CD4-positive, alpha-beta memory T cell (primary cell): ENCODE measurements at regions not wholly inside any gene's neighbourhood (a gene's known extent, or its start where the extent isn't known, plus 50 kb on each side); places are given as distances from the start of the nearest gene placed in this dataset.

ENCODE experiments used
- CTCF ChIA-PET: fragments of 350-600 bp; sonication (Branson Sonifier 250); formaldehyde crosslinking; loops from one replicate; lab custom pipeline; 2021; ENCODE audit warnings: inconsistent platforms; ENCODE audit not compliant: partially characterized antibody; lab: Charles Lee
- POLR2A ChIA-PET: fragments of 350-600 bp; sonication (Branson Sonifier 250); formaldehyde crosslinking; loops from one replicate; lab custom pipeline; 2021; ENCODE audit not compliant: partially characterized antibody; lab: Charles Lee
- DNase-seq, 5 donors: peaks; one replicate each; pipeline versions ENCODE4 v3.0.0 to v3.0.0-alpha.2; 2020 to 2022; ENCODE audit warnings: mixed read lengths in 1 of 5
- H3K27ac ChIP-seq: one replicate; pipeline ENCODE4 v1.7.0; 2013; ENCODE audit warnings: low read depth, low read length
- H3K27me3 ChIP-seq: 2 replicates; pipeline ENCODE4 v1.7.0; 2013; ENCODE audit warnings: mild to moderate bottlenecking, low read length, moderate library complexity; ENCODE audit not compliant: insufficient read depth
- H3K36me3 ChIP-seq: 2 replicates; pipeline ENCODE4 v1.7.0; 2013; ENCODE audit warnings: mild to moderate bottlenecking, low read length, moderate library complexity; ENCODE audit not compliant: insufficient read depth
- H3K4me1 ChIP-seq: 2 replicates; pipeline ENCODE4 v1.7.0; 2013; ENCODE audit warnings: mild to moderate bottlenecking, low read length, moderate library complexity; ENCODE audit not compliant: insufficient read depth
- H3K4me3 ChIP-seq, 2 donors: one replicate each; pipeline ENCODE4 v1.7.0; 2013; ENCODE audit warnings: low read length in 2 of 2, mild to moderate bottlenecking in 1 of 2
- H3K9me3 ChIP-seq, 2 donors: one replicate each; pipeline ENCODE4 v1.7.0; 2013; ENCODE audit warnings: low read length in 2 of 2, control low read depth in 1 of 2; ENCODE audit not compliant: control insufficient read depth in 1 of 2
- H3K27ac Mint-ChIP-seq, 7 donors: one replicate each; pipeline ENCODE4 v1.8.0; 2020 to 2021; ENCODE audit warnings: mixed read lengths in 7 of 7, mild to moderate bottlenecking in 6 of 7, inconsistent platforms in 3 of 7, moderate library complexity in 3 of 7
- H3K27me3 Mint-ChIP-seq, 2 donors: one replicate each; pipeline ENCODE4 v1.8.0; 2020 to 2021; ENCODE audit warnings: mixed read lengths in 2 of 2
- H3K36me3 Mint-ChIP-seq, 2 donors: one replicate each; pipeline ENCODE4 v1.8.0; 2020 to 2021; ENCODE audit warnings: mixed read lengths in 2 of 2, inconsistent platforms in 1 of 2, mild to moderate bottlenecking in 1 of 2
- H3K4me1 Mint-ChIP-seq, 4 donors: one replicate each; pipeline ENCODE4 v1.8.0; 2020 to 2021; ENCODE audit warnings: mixed read lengths in 4 of 4, mild to moderate bottlenecking in 1 of 4
- H3K4me3 Mint-ChIP-seq, 8 donors: one replicate each; pipeline ENCODE4 v1.8.0; 2020 to 2021; ENCODE audit warnings: mixed read lengths in 8 of 8, mild to moderate bottlenecking in 7 of 8, moderate library complexity in 6 of 8, inconsistent platforms in 3 of 8
- H3K9me3 Mint-ChIP-seq, 8 donors: one replicate each; pipeline ENCODE4 v1.8.0; 2020 to 2021; ENCODE audit warnings: mixed read lengths in 8 of 8, mild to moderate bottlenecking in 5 of 8, inconsistent platforms in 3 of 8, moderate library complexity in 1 of 8
- intact Hi-C: fragments of 100-400 bp; cut with micrococcal nuclease; formaldehyde crosslinking; loops from one replicate; pipeline ENCODE4 v1.15.1; 2023

DNA sequence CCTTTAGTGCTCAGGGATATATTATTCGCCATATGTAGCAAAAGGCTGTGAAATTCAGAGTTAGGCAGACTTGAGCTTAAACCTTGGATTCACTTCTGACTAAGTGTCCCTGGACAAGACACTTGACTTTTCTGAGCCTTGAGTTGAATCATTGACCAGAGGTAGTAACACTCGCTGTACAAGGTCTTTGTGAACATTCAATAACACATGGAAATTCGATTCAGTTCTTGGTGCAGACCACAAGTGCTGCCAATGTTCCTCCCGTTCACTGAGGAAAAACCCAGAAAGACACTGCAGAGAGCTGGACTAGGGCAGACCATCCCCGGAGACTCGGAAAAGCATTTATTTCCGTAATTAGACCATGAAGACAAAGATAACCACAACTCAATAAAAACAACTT is 901.4 kb downstream of the AACS start:
- Histone ChIP-seq H3K27ac (no peak overlapping the region), H3K4me1 (no peaks in the 10 kb centered on the region), H3K9me3 (no peaks in the 10 kb centered on the region), H3K36me3 (no peaks in the 10 kb centered on the region), H3K4me3 (no peak overlapping the region), H3K27me3 (no peaks in the 10 kb centered on the region)
- intact Hi-C loops, result no loop called here
- Mint-ChIP-seq H3K4me1 (no peaks in the 10 kb centered on the region), H3K27ac (no peak overlapping the region), H3K36me3 (no peaks in the 10 kb centered on the region), H3K27me3 (no peaks in the 10 kb centered on the region), H3K4me3 (no peak overlapping the region), H3K9me3 (peaks cover 0 to 20% (median 9%) of the 10 kb centered on the region in 8 donors)
- ChIA-PET CTCF (interaction anchor here (1.3 kb wide), 1 partner anchor 12 kb away, joined by 3 read pairs; no protein-coding TSS in a partner anchor), POLR2A (no interaction called here)
- no peak for DNase-seq

DNA sequence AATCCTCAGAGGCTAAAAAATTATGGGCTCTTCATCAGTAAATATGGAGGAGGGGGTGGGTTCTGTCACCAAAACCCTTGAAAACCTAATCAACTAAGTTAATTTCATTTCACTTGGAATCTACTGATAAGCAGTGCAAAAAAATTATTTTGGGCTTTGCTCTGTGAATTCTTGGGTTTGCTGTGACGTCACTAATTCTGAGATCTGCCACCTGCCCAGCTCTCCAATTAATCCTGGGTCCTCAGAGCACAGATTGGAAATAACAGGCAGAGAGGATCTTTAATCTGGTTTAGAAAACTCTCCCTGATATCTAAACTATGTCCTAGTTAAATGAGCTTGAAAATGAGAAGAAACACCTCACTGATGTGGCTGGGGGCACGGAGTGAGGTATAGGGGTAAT is 903.2 kb downstream of the AACS start:
- no peaks in the 10 kb centered on the region for H3K36me3 Mint-ChIP-seq
- DNase-seq, result no peak
- Histone ChIP-seq H3K4me1 (no peaks in the 10 kb centered on the region), H3K9me3 (no peaks in the 10 kb centered on the region), H3K27me3 (no peaks in the 10 kb centered on the region), H3K36me3 (no peaks in the 10 kb centered on the region), H3K4me3 (no peak overlapping the region), H3K27ac (no peak overlapping the region)
- no peaks in the 10 kb centered on the region for H3K4me1 Mint-ChIP-seq
- intact Hi-C loops, result no loop called here
- H3K9me3 Mint-ChIP-seq, result peaks cover 0 to 20% (median 7%) of the 10 kb centered on the region in 8 donors
- H3K4me3 Mint-ChIP-seq, result no peak overlapping the region
- H3K27ac Mint-ChIP-seq, result no peak overlapping the region
- CTCF ChIA-PET, result no interaction called here
- H3K27me3 Mint-ChIP-seq, result no peaks in the 10 kb centered on the region
- POLR2A ChIA-PET, result no interaction called here

DNA sequence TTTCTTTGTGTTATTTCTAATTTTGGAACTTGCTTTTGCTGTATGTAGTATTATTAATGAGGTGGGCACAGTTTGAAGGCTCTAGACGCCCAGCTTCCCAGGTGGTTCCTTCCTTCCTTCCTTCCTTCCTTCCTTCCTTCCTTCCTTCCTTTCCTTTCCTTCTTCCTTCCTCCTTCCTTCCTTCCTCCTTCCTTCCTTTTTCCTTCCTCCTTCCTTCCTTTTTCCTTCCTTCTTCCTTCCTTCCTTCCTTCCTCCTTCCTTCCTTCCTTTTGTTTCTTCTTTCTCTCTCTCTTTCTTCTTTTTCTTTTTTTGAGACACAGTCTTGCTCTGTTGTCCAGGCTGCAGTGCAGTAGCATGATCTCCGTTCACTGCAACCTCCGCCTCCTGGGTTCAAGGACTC is 906.7 kb downstream of the AACS start:
- H3K27ac ChIP-seq, result no peak overlapping the region
- H3K9me3 ChIP-seq, result no peaks in the 10 kb centered on the region
- no peak for DNase-seq
- no peak overlapping the region for H3K4me3 Mint-ChIP-seq
- no peaks in the 10 kb centered on the region for H3K27me3 ChIP-seq
- H3K36me3 ChIP-seq, result no peaks in the 10 kb centered on the region
- H3K27ac Mint-ChIP-seq, result peak overlapping the region in 1 of 7 donors; percentile 81
- no peaks in the 10 kb centered on the region for H3K4me1 ChIP-seq
- H3K4me1 Mint-ChIP-seq, result no peaks in the 10 kb centered on the region
- peaks cover 0 to 9% (median 2%) of the 10 kb centered on the region in 8 donors for H3K9me3 Mint-ChIP-seq
- CTCF ChIA-PET, result no interaction called here
- H3K4me3 ChIP-seq, result no peak overlapping the region
- H3K27me3 Mint-ChIP-seq, result no peaks in the 10 kb centered on the region
- intact Hi-C loops, result no loop called here
- no peaks in the 10 kb centered on the region for H3K36me3 Mint-ChIP-seq
- POLR2A ChIA-PET, result no interaction called here

DNA sequence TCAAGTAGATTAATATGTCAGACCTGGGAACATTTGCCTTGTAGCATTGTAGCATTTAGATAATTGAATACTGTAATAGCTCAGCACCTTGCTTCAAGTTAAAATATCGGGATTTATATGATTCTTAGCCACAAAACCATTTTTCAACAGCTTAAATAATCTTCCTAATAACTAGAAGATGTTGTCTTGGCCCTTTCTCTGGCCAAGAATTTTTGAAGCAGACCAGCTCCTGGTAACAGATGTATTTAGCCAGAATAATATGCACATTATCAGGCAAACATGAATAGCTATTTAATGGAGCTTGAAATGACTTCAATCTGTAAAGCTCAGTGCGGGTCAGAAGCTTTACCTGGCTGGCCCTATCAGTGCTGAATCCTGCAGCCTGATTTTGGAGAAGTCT is 913.1 kb downstream of the AACS start:
- Mint-ChIP-seq H3K9me3 (peaks cover 0 to 10% (median 2%) of the 10 kb centered on the region in 8 donors), H3K27me3 (no peaks in the 10 kb centered on the region), H3K4me3 (no peak overlapping the region), H3K4me1 (no peaks in the 10 kb centered on the region), H3K36me3 (no peaks in the 10 kb centered on the region), H3K27ac (no peak overlapping the region)
- Histone ChIP-seq H3K4me3 (no peak overlapping the region), H3K27ac (no peak overlapping the region), H3K4me1 (no peaks in the 10 kb centered on the region), H3K27me3 (no peaks in the 10 kb centered on the region), H3K9me3 (no peaks in the 10 kb centered on the region), H3K36me3 (no peaks in the 10 kb centered on the region)
- POLR2A ChIA-PET, result no interaction called here
- intact Hi-C loops, result no loop called here
- no peak for DNase-seq
- CTCF ChIA-PET, result no interaction called here

DNA sequence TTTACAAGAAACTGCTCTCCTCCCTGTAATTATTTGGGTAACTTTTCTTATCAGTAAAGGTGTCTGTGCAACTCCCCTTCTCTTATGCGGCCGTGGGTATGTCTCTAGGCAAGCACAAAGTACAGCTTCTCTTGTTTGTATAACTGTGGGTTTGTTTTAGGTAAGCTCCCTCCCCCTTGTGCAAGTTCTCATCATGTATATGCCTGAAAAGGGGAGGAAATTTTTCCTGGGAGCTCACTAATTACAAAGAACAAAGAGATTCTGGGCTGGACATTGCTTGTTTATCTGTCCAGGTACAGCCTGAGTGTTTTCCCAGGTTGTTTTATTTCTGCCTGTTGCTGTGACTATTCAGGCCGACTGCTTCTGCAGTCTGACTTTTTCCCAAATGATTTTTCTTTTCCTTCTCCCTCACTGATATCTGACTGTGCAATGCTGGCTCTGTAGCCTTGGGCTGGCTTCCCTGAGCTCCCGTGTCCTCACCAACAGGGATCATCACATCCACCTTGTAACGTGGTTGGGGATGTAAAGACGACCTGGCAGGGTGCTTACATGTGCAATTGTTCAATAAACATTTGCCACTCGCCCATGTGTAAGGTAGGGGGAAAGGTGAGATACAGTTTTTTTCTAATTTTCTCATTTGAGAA is 916.5 kb downstream of the AACS start:
- Mint-ChIP-seq H3K9me3 (peaks cover 0 to 11% (median 3%) of the 10 kb centered on the region in 8 donors), H3K27ac (no peak overlapping the region), H3K4me1 (peaks cover 0 to 3% (median under 1%) of the 10 kb centered on the region in 4 donors), H3K27me3 (peaks cover 4 to 10% of the 10 kb centered on the region in 2 donors), H3K4me3 (no peak overlapping the region), H3K36me3 (no peaks in the 10 kb centered on the region)
- intact Hi-C loops, result no loop called here
- Histone ChIP-seq H3K9me3 (no peaks in the 10 kb centered on the region), H3K4me1 (no peaks in the 10 kb centered on the region), H3K36me3 (no peaks in the 10 kb centered on the region), H3K27ac (no peak overlapping the region), H3K4me3 (no peak overlapping the region), H3K27me3 (no peaks in the 10 kb centered on the region)
- POLR2A ChIA-PET, result no interaction called here
- DNase-seq, result no peak
- CTCF ChIA-PET, result no interaction called here

DNA sequence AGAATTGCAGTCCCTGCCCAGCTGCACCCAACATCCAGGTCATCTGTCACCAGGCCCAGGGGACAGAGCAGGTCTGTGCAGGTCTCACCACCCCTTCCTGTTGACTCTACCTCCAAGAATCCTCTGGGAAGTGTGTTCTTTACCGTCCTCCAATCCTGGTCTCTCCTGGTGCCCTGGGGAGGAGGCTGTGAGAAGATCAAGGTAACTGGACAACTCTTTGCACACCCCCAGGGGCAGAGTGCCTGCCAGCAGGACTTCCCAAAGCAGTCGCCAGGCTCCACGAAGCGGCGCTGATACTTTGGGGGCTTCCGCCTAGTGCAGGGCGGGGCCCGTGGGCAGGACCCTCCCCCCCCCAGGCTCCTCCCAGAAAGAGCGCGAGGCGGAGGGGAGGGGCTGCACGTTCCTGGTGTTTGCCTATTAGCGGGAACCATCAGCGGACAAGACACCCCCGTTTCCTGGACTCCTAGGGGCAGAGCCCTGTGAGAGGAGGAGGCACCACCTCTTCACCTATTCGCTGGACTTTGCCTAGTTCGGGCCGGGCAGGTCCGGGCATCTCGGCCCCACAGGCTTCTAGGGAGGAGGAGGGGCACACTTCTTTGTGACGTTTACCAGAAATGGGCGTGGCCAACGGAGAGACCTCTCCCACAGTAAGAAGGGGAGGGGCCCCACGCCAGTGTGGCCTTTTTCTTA is 918.0 kb downstream of the AACS start:
- POLR2A ChIA-PET, result no interaction called here
- no peaks in the 10 kb centered on the region for H3K4me1 ChIP-seq
- no peak for DNase-seq
- H3K27me3 ChIP-seq, result no peaks in the 10 kb centered on the region
- intact Hi-C loops, result no loop called here
- Mint-ChIP-seq H3K4me3 (peak overlapping the region in 2 of 8 donors; percentile 34 to 63), H3K27me3 (peaks cover 4 to 10% of the 10 kb centered on the region in 2 donors), H3K27ac (no peak overlapping the region), H3K4me1 (peaks cover 0 to 3% (median under 1%) of the 10 kb centered on the region in 4 donors), H3K9me3 (peaks cover 0 to 11% (median 3%) of the 10 kb centered on the region in 8 donors), H3K36me3 (no peaks in the 10 kb centered on the region)
- H3K4me3 ChIP-seq, result no peak overlapping the region
- no peak overlapping the region for H3K27ac ChIP-seq
- no peaks in the 10 kb centered on the region for H3K36me3 ChIP-seq
- no peaks in the 10 kb centered on the region for H3K9me3 ChIP-seq
- CTCF ChIA-PET, result no interaction called here

DNA sequence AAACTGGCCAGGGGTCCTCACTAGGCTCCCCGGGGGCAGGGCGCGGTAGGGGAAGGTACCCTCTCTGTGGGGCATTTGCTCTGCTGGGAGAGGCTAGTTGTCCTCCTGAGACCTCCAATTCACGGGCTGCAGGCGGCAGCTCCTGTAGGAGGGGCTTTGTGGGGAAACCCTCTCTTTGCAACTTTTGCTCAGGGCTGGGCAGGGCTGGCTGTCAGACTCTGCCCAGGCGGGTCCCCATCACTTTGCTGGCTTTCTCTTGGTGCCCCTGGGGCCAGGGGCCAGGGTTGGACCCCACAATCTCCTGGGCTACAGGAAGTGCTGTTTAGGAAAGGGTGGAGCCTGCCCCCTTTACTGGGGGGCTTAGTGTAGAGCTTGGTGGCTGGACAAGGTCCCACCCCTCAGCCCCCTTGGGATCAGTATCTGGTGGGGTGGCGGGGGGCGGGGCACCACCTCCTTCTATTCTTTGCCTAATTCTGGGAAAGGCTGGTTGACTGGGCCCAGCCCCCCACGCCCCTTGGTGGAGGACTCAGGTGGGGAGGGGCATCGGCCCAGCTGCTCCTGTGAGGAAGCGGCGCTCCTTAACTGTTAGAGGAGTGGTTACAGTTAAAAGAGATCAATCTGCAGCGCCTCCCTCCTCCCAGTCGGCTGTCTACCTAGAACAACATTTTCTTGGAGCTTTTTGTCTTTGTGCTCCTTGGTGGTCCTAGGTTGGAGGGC is 918.7 kb downstream of the AACS start:
- no peaks in the 10 kb centered on the region for H3K9me3 ChIP-seq
- no peak for DNase-seq
- Mint-ChIP-seq H3K4me3 (peak overlapping the region in 2 of 8 donors; percentile 34 to 63), H3K4me1 (peaks cover 0 to 3% (median under 1%) of the 10 kb centered on the region in 4 donors), H3K36me3 (no peaks in the 10 kb centered on the region), H3K27me3 (peaks cover 4 to 10% of the 10 kb centered on the region in 2 donors), H3K27ac (no peak overlapping the region), H3K9me3 (peaks cover 0 to 9% (median 1%) of the 10 kb centered on the region in 8 donors)
- no peaks in the 10 kb centered on the region for H3K4me1 ChIP-seq
- intact Hi-C loops, result no loop called here
- H3K27ac ChIP-seq, result no peak overlapping the region
- no peaks in the 10 kb centered on the region for H3K27me3 ChIP-seq
- no peaks in the 10 kb centered on the region for H3K36me3 ChIP-seq
- ChIA-PET POLR2A (no interaction called here), CTCF (no interaction called here)
- H3K4me3 ChIP-seq, result no peak overlapping the region
